DMS153 treated with DMSO at 0.1 percent for 48 hours (cell line): ENCODE measurements at regions not wholly inside any gene's neighbourhood (a gene's known extent, or its start where the extent isn't known, plus 50 kb on each side); places are given as distances from the start of the nearest gene placed in this dataset.
"Not testable (repeated sequence)": the region's sequence is repeated elsewhere in the genome, so short reads cannot be mapped to it uniquely, and the experiment has no call there.

Experiments used
- DNase-seq: peaks from one replicate; lab custom pipeline; 2025; ENCODE audit not compliant: unreplicated experiment; lab: John Stamatoyannopoulos, UW

DNA sequence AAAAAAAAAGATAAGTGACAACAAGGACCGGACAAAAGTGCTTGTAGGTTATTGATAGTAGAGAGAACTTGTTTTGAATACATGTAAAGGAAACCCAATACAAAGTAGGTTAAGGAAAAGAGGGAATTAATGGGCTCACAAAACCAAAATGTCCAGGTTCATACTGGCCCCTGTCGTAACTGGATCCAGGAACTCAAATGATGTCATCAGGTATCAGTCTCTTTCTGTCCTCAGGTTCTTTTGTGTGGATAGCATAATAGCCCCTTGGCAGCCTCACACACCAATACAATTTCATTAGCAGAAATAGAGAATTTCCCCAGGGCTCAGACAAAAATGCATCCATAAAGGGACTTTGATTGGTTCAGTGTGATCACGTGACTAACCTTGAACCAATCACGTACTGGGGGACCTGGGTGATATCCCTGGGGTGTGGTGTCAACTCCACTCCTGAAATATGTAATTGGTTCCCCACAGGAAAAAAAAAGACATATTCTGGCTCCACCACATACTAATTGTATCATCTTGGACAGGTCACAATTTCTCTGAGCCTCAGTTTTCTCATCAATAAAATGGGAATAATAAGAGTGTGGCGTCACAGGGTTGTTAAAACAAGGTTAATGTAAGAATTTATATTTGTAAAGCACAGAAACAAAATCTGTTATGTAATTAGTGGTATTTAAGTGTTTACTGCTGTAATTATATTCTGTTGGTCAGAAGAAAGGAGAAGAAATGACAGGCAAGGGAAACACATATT lies 174.8 kb downstream of the PDGFRA start:
- DNase-seq: no peak

- not testable (repeated sequence) for DNase-seq
Observed at GRCh38 chr4:54409270-54409817, 180.3 kb downstream of the PDGFRA start.

- no peak for DNase-seq
Observed at GRCh38 chr4:54414545-54414944, 185.5 kb downstream of the PDGFRA start.

DNA sequence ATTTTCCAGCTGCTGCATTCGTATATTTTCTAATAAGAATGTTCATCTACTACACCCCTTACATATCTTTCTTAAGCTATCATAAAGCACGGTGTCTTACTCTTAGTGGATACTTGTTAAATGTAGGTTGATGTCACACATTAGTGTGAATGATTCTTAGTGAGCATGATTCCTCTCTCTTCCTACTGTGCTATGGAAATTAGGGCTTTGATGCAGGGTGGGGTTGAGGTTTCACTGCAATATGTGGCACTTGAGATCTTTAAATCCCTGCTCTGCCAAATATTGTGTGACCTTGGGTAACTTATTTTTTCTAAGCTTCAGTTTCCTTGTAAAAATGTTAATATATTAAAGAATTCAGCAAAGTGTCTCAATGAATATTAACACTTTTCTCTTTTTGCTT lies 188.4 kb downstream of the PDGFRA start:
- DNase-seq: no peak

DNA sequence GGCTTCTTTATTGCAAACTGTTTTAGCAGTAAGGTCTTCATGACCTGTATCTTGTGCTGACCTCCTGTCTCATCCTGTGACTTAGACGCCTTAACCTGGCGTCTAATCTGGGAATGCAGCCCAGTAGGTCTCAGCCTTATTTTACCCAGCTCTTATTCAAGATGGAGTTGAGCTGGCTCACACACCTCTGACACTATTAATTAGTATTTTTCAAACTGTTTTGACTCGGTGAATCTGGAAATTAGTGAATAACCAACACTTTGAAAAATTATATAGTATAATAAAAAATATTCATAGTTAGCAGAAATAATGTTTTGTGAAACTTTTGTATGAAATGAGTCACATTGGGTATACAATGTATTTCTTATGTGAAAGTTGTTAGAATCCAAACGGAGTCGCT lies 189.4 kb downstream of the PDGFRA start:
- no peak for DNase-seq

DNA sequence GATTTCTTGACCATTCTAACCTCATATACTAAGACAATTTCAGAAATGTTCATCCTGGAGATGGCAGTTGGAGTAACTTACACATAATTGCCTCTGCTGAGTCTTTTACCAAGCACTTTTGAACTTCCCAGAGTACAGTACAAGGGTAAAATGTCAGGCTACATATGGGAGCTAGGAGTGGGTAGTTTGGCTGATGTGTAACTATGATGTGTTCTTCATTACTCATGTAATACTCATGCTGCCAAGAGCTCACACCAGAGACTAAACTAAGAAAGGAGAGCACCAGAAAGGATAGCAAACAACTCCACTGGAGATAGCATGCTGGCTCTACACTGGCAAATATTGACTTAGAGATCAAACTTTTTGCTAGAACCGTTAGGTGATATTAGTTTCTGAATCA lies 194.0 kb downstream of the PDGFRA start:
- DNase-seq: no peak

DNA sequence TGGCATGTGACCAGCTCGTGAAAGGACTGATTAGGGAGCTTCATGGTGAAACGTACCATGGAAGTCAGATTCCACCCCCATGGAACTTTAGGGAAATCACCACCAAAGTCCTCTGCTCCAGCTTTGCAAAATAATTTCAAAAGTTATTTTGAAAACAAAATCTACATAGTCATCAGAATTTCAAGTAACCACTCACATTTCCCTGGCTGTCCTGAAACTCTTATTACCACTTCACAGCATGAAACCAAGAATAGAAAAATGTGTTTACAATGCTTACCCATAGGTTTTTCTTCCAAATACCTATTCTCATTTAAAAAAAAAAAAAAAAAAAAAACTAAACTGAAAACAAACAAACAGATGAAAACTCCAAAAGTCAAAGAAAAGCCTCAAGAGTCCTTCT lies 198.7 kb downstream of the PDGFRA start:
- DNase-seq: no peak

- no peak for DNase-seq
Observed at GRCh38 chr4:54428940-54429339, 199.8 kb downstream of the PDGFRA start.

DNA sequence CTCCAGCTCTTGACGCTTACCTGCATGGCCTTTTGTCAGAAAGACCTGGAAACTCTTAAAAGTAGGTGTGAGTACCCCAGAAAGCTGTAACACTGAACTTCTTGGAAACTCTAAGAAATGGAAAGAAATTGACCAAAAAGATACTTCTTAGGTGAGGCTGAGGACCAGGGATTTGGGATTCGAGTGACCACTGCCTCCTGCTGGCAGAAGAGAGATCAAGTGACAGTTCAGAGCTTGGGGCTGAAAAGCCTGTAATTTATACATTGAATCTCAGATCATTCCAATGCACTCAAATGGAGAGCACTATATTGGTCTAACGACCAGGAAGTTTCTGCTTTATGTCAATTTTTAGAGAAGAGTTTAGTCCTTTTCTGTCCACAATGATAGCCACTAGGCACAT lies 204.6 kb downstream of the PDGFRA start:
- DNase-seq: no peak

DNA sequence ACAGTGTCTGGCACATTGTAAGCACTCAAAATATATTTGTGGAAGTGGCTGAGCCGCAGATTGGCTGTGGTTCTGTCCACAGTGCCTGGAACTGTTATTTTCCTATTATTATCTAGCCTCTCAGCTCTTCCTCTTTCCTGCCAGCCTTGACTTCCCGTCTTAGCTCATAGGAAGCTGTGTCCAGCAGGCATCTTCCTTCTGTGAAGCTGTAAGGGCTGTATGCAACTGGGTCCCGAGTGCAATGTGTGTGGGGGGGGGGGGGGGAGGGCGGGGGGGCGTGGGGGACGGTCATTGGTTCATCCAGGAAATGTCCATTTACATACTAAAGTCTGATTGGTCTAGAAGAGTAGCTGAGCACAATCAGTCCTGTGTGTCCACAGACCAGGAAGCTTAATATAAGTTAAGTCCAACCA lies 210.7 kb downstream of the PDGFRA start:
- no peak for DNase-seq

GRCh38 chr4:54440394-54441136 lies 211.5 kb downstream of the PDGFRA start:
- DNase-seq: peak; percentile 7

DNA sequence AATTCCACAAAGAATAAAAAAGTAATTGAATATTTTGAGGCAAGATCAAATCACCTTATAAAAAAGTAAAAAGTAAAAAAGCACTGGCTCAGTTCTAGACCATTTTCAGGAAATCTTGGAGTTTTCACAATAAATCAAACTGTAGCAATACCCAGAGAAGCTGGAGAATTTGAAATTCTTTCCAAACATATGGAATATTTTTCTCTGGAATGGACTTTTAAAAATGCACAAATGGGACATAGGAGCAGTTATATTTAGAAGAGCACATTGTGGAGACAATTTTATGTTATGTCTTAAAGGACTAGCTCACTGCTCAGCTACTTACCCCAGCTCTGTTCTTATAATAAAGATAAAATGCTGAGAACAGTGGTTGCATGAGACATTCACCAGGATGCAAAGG lies 211.9 kb upstream of the KIT start:
- DNase-seq: no peak

DNA sequence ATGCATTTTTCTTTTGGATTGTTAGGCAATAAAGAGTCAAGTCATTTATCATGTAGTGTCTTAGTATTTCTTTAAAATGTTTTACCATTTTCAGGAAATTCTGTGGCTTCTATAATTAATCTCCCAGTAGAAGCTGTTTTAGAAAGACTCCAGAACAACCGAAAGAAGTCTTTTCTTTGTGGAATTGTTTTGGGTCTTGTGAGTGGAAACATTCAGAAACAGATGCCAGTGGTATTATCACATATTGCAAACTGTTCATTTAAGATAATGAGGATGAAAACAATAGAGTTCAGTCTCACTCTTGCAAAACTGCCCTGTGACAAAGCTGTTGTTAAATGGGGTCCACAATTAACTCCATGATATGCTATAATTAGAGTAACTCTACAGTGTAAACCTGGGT lies 211.2 kb upstream of the KIT start:
- DNase-seq: no peak

DNA sequence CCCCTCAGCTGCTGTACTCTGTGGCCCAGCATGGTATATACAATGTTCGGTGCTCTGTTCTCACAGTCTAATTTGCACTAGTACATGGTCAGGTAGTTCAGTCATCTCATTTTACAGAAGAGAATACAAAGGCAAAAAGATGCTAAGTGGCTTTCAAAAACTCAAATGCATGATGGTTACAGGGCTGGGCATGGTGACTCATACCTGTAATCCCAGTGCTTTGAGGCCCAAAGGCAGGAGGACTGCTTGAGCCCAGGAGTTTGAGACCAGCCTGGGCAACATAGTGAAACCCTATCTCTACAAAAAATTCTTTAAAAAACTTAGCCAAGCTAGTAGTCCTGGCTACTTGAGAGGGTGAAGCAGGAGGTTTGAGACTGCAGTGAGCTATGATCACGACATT lies 210.5 kb upstream of the KIT start:
- no peak for DNase-seq

DNA sequence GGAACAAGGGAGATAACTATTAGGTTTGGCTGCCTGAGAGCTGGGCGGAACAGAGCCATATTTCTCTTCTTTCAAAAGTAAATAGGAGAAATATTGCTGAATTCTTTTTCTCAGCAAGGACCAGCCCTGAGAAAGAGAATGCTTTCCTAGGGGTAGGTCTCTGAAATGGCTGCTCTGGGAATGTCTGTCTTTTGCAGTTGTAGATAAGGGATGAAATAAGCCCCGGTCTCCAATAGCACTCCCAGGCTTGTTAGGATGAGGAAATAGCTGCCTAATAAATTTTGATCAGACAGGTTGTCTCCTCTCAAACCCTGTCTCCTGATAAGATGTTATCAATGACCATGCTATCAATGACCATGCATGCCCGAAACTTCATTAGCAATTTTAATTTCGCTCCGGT lies 207.8 kb upstream of the KIT start:
- DNase-seq: no peak

GRCh38 chr4:54466960-54467359 lies 190.8 kb upstream of the KIT start:
- not testable (repeated sequence) for DNase-seq

GRCh38 chr4:54473077-54473545 lies 184.6 kb upstream of the KIT start:
- no peak for DNase-seq

GRCh38 chr4:54473798-54474197 lies 184.0 kb upstream of the KIT start:
- no peak for DNase-seq

- no peak for DNase-seq
Observed at GRCh38 chr4:54475546-54475945, 182.2 kb upstream of the KIT start.

GRCh38 chr4:54482529-54483200 lies 175.1 kb upstream of the KIT start:
- DNase-seq: no peak

- peak; percentile 79 for DNase-seq
Observed at GRCh38 chr4:54484383-54484782, 173.4 kb upstream of the KIT start.

GRCh38 chr4:54487491-54487890 lies 170.3 kb upstream of the KIT start:
- DNase-seq: no peak
